Urinary bladder (tissue), 3 donors: ENCODE measurements at regions not wholly inside any gene's neighbourhood (a gene's known extent, or its start where the extent isn't known, plus 50 kb on each side); places are given as distances from the start of the nearest gene placed in this dataset.

Experiments used
- DNase-seq: peaks from one replicate; pipeline ENCODE4 v3.0.0-alpha.2; 2015; ENCODE audit errors: extremely low spot score
- H3K27ac ChIP-seq: one replicate; pipeline ENCODE4 v1.5.1; 2013; ENCODE audit warnings: low read depth, mild to moderate bottlenecking, moderate library complexity
- H3K36me3 ChIP-seq: one replicate; pipeline ENCODE4 v1.6.1; 2013; ENCODE audit warnings: mild to moderate bottlenecking, moderate library complexity; ENCODE audit not compliant: insufficient read depth
- H3K4me1 ChIP-seq: one replicate; pipeline ENCODE4 v1.6.1; 2013; ENCODE audit warnings: mild to moderate bottlenecking, moderate library complexity; ENCODE audit not compliant: insufficient read depth
- H3K4me3 ChIP-seq: one replicate; pipeline ENCODE4 v1.5.1; 2013; ENCODE audit warnings: low read depth, low read length
- WGBS: extraction: QIAGEN DNeasy Blood & Tissue Kit; methylation state at CpG from one replicate; pipeline ENCODE4 v1.1.7; 2013; 5-methylcytosine and 5-hydroxymethylcytosine counted together
- donor health status: healthy with polysubstance abuse.
- donor health status: healthy.

DNA sequence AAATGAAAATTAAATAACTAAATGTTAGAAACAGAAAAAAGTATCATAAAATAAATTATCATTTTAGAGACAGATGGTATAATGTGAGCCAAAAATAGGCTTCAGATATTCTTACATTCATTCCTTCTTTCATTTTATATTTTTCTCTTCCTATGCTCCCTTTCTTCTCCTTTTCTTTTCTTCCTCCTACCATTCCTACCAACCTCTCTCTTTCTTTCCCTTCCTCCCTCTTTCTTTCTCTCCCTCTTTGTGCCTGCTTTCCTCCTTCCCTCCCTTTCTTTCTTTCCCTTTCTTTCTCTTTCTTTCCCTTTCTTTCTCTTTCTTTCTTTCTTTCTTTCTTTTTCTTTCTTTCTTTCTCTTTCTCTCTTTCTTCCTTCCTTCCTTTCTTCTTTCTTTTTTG, 275.6 kb upstream of the ELAC2 start:
- Histone ChIP-seq H3K27ac (no peak overlapping the region), H3K36me3 (no peaks in the 10 kb centered on the region), H3K4me3 (no peak overlapping the region), H3K4me1 (no peaks in the 10 kb centered on the region)
- DNase-seq = no peak

DNA sequence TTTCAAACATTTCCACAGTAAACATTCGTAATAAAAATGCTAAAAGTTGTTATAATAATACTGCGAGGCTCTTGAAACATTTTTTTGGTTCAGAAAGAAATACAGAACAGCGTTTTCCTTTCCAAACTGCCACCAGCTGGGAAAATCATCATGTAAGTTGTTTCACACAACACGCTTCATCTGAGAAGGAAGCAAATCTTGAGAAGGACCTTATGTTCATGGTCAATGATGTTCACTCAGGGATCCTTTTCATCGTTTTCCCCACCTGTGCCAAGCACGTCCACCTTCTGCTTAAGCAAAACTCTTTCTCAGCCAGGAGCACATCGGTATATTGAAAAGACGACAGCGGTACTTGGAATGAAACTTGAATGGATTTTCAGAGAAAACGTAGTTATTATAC, 274.5 kb upstream of the ELAC2 start:
- H3K36me3 ChIP-seq = no peaks in the 10 kb centered on the region
- no peak overlapping the region for H3K4me3 ChIP-seq
- no peak overlapping the region for H3K27ac ChIP-seq
- WGBS = 78% methylated on average over 10 of the region's 10 CpGs
- DNase-seq = no peak
- H3K4me1 ChIP-seq = no peaks in the 10 kb centered on the region

DNA sequence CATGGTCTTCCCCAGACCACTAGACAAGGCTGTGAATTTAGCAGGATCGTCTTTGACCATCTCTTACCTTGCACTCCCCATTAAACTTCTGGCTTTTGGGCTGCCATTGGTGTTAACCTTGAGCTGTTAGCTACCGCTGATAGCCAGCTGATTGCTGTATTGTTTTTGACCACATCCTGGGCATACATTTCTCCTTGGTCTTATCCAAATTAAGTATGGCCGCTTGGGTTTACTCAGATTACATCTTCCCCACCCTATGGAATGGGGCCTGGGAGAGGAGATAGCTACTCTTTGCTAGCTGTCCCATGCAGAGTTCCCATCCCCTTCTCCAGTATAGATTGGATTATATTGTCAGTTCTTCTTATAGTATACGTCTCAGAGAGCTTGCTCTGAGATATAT, 270.4 kb upstream of the ELAC2 start:
- no peak for DNase-seq
- Histone ChIP-seq H3K4me1 (no peaks in the 10 kb centered on the region), H3K36me3 (no peaks in the 10 kb centered on the region), H3K4me3 (no peak overlapping the region), H3K27ac (no peak overlapping the region)
- WGBS = 81% methylated on average over 4 of the region's 4 CpGs

DNA sequence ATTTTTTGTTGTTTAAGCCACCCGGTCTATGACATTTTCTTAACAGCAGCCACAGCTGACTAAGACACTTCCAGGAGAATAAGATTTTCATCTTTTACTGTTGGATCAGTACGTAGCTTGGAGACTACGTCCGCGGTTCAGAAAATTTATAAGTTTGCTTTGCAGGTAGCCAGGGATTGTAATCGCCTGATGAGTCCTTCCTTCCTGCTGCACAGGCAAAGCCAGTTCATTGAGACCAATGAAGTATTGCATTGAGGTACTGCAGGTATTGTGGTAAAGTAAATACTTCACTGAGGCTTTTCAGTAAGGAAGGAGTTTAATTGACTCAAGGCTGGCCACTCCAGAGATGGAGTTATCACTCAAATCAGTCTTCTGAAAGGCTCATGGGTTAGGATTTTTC, 269.4 kb upstream of the ELAC2 start:
- no peaks in the 10 kb centered on the region for H3K36me3 ChIP-seq
- no peak overlapping the region for H3K27ac ChIP-seq
- no peaks in the 10 kb centered on the region for H3K4me1 ChIP-seq
- DNase-seq = no peak
- no peak overlapping the region for H3K4me3 ChIP-seq
- WGBS = 76% methylated on average over 6 of the region's 6 CpGs

DNA sequence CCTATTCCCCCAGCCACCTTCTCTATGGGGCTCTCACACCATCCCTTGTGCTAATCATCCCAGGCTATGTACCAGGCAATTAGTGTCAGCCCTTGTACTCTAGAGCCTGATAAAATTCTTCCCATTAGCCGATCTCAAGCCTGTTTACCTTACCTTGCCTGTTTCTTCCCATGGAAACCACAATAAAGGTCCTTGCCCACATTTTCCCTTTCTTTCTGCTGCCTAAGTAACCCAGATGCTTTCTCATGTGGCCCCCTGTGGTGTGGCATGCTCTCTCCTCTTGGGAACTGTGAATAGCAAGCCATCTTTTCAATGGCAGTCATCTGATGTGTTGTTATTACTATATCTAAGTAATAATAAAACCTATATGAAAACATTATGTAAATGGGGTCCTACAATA, 265.8 kb upstream of the ELAC2 start:
- no peak overlapping the region for H3K27ac ChIP-seq
- no peak overlapping the region for H3K4me3 ChIP-seq
- DNase-seq = no peak
- H3K4me1 ChIP-seq = no peaks in the 10 kb centered on the region
- H3K36me3 ChIP-seq = no peaks in the 10 kb centered on the region
- 59% methylated on average over 1 of the region's 1 CpG for WGBS

DNA sequence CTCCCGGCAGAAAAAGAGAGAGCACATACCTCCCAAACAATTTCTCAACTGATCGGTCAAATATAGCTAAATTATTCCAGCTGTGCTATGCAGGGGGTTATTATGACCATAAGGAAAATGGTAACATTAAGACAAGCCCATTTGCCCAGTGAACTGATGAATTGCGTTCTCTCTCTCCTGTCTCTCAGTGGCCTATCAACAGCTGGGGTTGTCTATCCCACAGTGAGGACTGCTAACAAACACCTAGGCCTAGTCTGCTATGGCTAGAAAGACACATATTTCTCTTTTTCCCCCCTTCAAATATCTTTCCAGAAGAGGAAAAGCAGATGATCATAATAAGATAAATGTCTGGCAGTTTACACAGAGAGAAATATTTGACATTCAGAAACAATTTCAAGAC, 263.8 kb upstream of the ELAC2 start:
- Histone ChIP-seq H3K4me3 (no peak overlapping the region), H3K4me1 (no peaks in the 10 kb centered on the region), H3K27ac (no peak overlapping the region), H3K36me3 (no peaks in the 10 kb centered on the region)
- DNase-seq = no peak
- WGBS = 71% methylated on average over 3 of the region's 3 CpGs

DNA sequence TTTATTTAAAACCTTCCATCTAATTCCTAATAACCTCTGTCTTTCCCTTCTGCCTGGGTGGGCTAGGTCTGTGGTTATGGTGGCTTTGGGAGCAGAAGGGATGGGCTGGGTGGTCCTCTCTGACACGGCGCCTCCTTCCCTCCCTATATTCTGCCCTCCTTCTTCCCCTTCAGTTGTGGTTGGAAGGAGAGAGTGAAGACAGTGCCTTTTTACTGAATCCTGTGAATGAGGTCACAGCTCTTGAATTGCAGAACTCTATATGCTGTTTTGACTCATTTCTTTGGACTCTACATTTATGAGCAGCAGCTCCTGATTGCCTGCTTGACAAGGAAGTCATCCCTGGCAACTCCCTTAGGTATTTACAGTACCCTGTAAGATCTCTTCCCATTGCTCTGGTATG, 256.0 kb upstream of the ELAC2 start:
- no peak for DNase-seq
- 40% methylated on average over 2 of the region's 2 CpGs for WGBS

DNA sequence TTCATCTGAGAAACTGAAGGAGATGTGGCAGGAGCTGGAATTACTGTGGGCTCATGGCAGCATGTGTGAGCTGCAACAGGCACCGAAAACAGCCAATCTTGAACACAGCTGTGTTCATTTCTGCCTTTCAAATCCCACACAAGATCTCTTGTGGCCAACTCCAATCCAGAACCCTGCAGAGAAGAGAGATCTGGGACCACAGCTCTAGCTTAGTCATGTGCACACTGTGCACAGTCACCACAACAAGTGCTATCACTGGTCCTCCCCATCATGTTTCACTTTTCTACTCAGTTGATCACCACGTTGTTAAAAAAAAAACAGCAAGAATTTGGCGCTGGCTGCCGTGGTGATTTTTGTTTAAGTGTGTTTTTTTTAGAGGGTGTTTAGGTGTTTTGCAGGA, 254.5 kb upstream of the ELAC2 start:
- Histone ChIP-seq H3K27ac (no peak overlapping the region), H3K4me1 (no peaks in the 10 kb centered on the region), H3K36me3 (no peaks in the 10 kb centered on the region), H3K4me3 (no peak overlapping the region)
- 82% methylated on average over 4 of the region's 4 CpGs for WGBS
- DNase-seq = no peak

More for the DNA sequence above, 256.0 kb upstream of the ELAC2 start:
- H3K4me3 ChIP-seq = no peak overlapping the region
- no peaks in the 10 kb centered on the region for H3K4me1 ChIP-seq
- no peaks in the 10 kb centered on the region for H3K36me3 ChIP-seq
- no peak overlapping the region for H3K27ac ChIP-seq

DNA sequence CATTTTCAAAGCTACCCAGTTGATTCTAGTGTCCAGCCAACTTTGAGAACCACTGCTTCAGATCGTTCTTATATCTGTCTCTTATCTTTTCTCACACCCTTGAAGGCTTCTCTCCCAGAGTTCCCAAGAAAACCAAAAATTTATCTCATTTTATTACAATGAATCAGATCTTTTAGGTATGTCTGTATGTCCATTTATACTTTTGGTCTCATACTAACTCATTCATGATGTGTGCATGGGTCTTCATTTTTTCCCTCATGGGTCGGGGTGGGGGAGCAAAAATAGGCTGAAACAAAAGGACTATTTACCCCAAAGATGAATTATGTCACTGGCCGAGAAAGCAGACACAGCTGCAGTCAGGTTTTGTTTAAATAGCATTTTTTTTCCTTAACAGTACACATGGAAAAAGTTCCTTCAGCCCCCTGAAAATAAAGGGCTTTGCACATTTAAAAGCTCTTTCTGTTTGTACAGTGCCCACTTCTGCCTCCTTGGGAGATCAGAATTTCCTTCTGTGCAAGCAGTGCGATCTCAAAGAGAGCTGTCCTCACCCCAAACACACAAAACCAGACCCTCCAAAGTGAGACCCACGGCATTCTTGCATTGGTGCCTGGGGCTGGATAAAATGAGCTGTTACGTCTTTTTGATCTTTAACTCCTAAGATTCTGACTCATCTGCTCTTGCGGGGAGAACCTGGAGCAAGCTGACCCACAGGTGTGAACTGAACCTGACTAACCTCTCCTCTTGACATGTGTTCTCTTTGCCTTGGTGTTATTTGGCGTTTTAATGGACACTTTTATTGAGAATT, 251.2 kb upstream of the ELAC2 start:
- WGBS = 37% methylated on average over 8 of the region's 8 CpGs

DNA sequence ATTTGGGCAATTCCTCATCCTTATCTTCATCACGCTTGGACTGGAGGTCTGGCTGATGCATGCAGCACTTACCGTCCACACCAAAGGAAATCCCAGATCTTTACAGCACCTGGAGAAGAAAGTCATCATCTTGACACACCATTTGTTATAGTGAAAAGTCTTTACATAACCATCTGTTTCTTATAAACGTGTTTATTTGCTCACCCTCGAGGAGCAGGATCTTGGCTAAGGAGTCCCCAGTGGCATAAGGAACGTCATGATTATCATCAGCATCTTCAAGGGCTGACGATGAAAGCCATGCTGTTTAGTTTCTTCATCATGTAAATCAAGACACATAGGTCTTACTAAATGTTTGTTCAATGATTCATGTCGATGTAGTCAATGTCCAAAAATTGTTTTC, 248.8 kb upstream of the ELAC2 start:
- Histone ChIP-seq H3K36me3 (no peaks in the 10 kb centered on the region), H3K4me1 (no peaks in the 10 kb centered on the region), H3K4me3 (no peak overlapping the region), H3K27ac (no peak overlapping the region)
- DNase-seq = no peak
- WGBS = 29% methylated on average over 7 of the region's 7 CpGs

More for the DNA sequence above, 251.2 kb upstream of the ELAC2 start:
- Histone ChIP-seq H3K4me3 (no peak overlapping the region), H3K4me1 (no peaks in the 10 kb centered on the region), H3K36me3 (no peaks in the 10 kb centered on the region), H3K27ac (no peak overlapping the region)
- no peak for DNase-seq

DNA sequence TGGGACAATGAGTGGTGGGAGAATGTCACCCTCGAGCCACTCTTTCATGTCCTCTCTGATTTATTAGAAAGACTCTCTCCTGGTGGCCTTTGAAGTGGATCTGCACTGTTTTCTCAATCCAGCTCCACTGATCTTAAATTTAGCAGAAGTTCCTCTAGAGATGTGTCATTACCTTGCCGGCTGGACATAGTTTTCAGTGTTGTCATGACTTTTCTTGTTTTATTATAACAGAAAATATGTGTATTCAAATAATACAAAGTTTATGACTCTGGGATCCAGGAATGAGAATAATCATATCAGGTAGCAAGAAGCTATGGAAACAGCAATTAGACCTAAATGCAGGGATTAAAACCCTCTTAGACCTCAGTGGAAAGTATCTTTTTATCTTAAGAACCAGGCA, 247.5 kb upstream of the ELAC2 start:
- 55% methylated on average over 2 of the region's 2 CpGs for WGBS
- H3K4me3 ChIP-seq = no peak overlapping the region
- no peak overlapping the region for H3K27ac ChIP-seq
- DNase-seq = no peak
- no peaks in the 10 kb centered on the region for H3K4me1 ChIP-seq
- H3K36me3 ChIP-seq = no peaks in the 10 kb centered on the region

DNA sequence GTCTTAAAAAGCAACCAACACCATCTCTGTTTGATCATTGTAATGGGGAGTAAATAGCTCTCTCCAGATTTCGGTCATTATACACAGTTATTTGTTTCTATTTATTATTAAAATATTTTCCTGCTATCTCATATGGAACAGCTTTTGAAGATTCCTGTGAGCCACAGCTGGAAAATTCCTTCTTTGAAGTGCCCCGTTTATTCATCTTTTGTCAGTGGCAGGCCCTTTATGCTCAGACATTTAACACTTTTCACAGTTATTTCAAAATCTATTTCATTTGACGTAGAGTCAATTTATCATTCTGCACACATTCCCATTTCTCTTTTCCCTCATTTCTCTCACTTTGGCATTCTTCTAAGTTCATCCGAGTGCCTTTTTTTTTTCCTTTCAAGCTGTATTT, 245.9 kb upstream of the ELAC2 start:
- 70% methylated on average over 4 of the region's 4 CpGs for WGBS
- Histone ChIP-seq H3K27ac (no peak overlapping the region), H3K36me3 (no peaks in the 10 kb centered on the region), H3K4me1 (no peaks in the 10 kb centered on the region), H3K4me3 (no peak overlapping the region)
- no peak for DNase-seq

DNA sequence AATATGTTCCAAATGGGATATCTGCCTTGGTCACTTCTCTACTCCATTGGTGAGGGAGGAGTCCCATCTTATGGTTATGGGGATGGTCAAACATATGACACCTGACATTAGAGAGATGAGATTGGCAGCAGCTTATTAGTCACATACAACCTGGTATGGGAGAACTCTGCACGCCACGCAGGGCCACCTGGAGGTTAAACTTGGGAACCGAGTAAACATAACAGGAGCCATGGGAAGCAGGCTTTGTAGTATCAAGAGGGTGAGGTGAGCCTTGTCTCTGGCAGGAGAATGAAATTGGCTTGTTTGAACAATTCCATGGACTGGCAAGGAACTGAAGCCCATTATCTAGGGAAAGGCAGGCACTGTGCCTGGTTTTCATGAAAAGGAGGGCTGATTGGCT, 238.7 kb upstream of the ELAC2 start:
- no peak for DNase-seq
- no peaks in the 10 kb centered on the region for H3K36me3 ChIP-seq
- no peak overlapping the region for H3K4me3 ChIP-seq
- no peaks in the 10 kb centered on the region for H3K4me1 ChIP-seq
- 89% methylated on average over 3 of the region's 3 CpGs for WGBS
- no peak overlapping the region for H3K27ac ChIP-seq

DNA sequence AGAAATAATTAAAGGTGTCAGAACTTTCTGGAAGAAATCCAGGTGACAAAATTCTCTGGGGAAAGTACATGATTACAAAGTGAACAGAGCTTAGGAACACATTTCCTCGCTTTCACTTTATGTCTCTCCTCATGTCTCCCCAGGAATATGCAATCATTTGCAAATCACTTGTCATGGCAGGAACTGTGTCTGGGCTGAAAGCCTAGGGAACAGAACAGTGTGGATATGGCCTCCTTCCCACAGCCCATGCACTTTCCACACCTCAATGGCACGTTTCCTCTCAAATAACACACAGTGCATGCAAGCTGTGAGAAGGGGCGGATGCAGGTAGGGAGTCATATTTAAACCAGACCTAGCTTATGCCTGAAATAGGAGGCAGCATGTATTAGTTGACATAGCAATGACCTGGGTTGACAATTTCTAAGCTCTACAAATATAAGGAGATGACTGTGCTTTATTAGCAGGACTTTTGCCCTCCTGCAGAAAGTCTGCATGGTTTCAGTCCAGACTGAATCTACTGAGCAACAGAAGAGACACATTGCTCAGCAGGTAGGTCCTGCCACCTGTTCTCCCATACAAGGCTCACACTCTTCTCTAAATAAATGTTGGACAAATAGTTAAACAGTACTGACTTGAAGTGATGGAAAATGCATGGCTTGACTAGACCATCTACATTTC, 236.0 kb upstream of the ELAC2 start:
- no peak for DNase-seq
- no peaks in the 10 kb centered on the region for H3K36me3 ChIP-seq
- no peaks in the 10 kb centered on the region for H3K4me1 ChIP-seq
- 81% methylated on average over 3 of the region's 3 CpGs for WGBS
- H3K4me3 ChIP-seq = no peak overlapping the region
- H3K27ac ChIP-seq = no peak overlapping the region
